SIG-M5 treated with dmso at 0.1 percent for 504 hours (cell line): ENCODE measurements at regions not wholly inside any gene's neighbourhood (a gene's known extent, or its start where the extent isn't known, plus 50 kb on each side); places are given as distances from the start of the nearest gene placed in this dataset.

Experiments used
- DNase-seq: peaks from one replicate; lab custom pipeline; 2025; ENCODE audit not compliant: unreplicated experiment; lab: John Stamatoyannopoulos, UW

- no peak for DNase-seq
These were observed 87.8 kb upstream of the MDFIC2 start for GRCh38 chr3:70400194-70400593.

GRCh38 chr3:70393881-70394612 lies 81.6 kb upstream of the MDFIC2 start:
- no peak for DNase-seq

GRCh38 chr3:70392227-70392626 lies 79.8 kb upstream of the MDFIC2 start:
- DNase-seq, result no peak

- DNase-seq, result no peak
These were observed 75.5 kb upstream of the MDFIC2 start for GRCh38 chr3:70387889-70388288.

GRCh38 chr3:70386846-70387245 lies 74.4 kb upstream of the MDFIC2 start:
- DNase-seq, result no peak

- no peak for DNase-seq
These were observed 73.6 kb upstream of the MDFIC2 start for GRCh38 chr3:70386043-70386442.

- no peak for DNase-seq
These were observed 71.0 kb upstream of the MDFIC2 start for GRCh38 chr3:70383360-70383831.

GRCh38 chr3:70374179-70374578 lies 61.7 kb upstream of the MDFIC2 start:
- DNase-seq, result no peak
